Neuronal stem cell (in vitro differentiated cells): ENCODE measurements at regions not wholly inside any gene's neighbourhood (a gene's known extent, or its start where the extent isn't known, plus 50 kb on each side); places are given as distances from the start of the nearest gene placed in this dataset.

Experiments used
- DNase-seq: peaks from one replicate; pipeline ENCODE4 v3.0.0-alpha.2; 2013; ENCODE audit warnings: low spot score
- H2AFZ ChIP-seq: one replicate; pipeline ENCODE4 v1.6.1; 2013; ENCODE audit warnings: mild to moderate bottlenecking, low read length, inconsistent platforms
- H2AK5ac ChIP-seq: 2 replicates; pipeline ENCODE4 v1.6.1; 2013; ENCODE audit warnings: low read depth, mild to moderate bottlenecking, inconsistent platforms, low read length, moderate library complexity, mixed read lengths
- H2BK120ac ChIP-seq: 2 replicates; pipeline ENCODE4 v1.6.1; 2013; ENCODE audit warnings: low read depth, mild to moderate bottlenecking, inconsistent platforms, low read length, moderate library complexity, mixed read lengths
- H2BK12ac ChIP-seq: one replicate; pipeline ENCODE4 v1.6.1; 2013; ENCODE audit warnings: low read length, inconsistent platforms
- H2BK15ac ChIP-seq: 2 replicates; pipeline ENCODE4 v1.6.1; 2013; ENCODE audit warnings: mild to moderate bottlenecking, low read length, inconsistent platforms, mixed read lengths
- H2BK5ac ChIP-seq: one replicate; pipeline ENCODE4 v1.6.1; 2013; ENCODE audit warnings: inconsistent platforms, mild to moderate bottlenecking, low read length, moderate library complexity
- H3K14ac ChIP-seq: one replicate; pipeline ENCODE4 v1.6.1; 2013; ENCODE audit warnings: low read length, inconsistent platforms
- H3K18ac ChIP-seq: 2 replicates; pipeline ENCODE4 v1.6.1; 2013; ENCODE audit warnings: low read length, inconsistent platforms
- H3K23ac ChIP-seq: 2 replicates; pipeline ENCODE4 v1.6.1; 2013; ENCODE audit warnings: low read depth, mild to moderate bottlenecking, mixed read lengths, low read length, inconsistent platforms; ENCODE audit not compliant: poor library complexity
- H3K27ac ChIP-seq: replicated peaks from 3 replicates; pipeline ENCODE4 v1.5.1; 2013; ENCODE audit warnings: low read length, inconsistent platforms
- H3K27me3 ChIP-seq, 3 experiments: 2 replicates each; pipeline ENCODE4 v1.6.1; 2013; ENCODE audit warnings: low read length in 3 of 3, mild to moderate bottlenecking in 2 of 3, inconsistent platforms in 1 of 3, low read depth in 1 of 3, mixed read lengths in 1 of 3, moderate library complexity in 1 of 3; ENCODE audit not compliant: control insufficient read depth in 3 of 3, insufficient read depth in 3 of 3
- H3K36me3 ChIP-seq, 2 donors: replicated peaks in 1 of 2; 2 replicates each; pipeline ENCODE4 v1.6.1; 2013; ENCODE audit warnings: low read length in 2 of 2; ENCODE audit not compliant: control insufficient read depth in 2 of 2, insufficient read depth in 2 of 2
- H3K4ac ChIP-seq: 2 replicates; pipeline ENCODE4 v1.6.1; 2013; ENCODE audit warnings: inconsistent platforms, mild to moderate bottlenecking, low read length, moderate library complexity
- H3K4me1 ChIP-seq, 2 donors: 1 replicate in 1 of 2; 2 replicates in 1 of 2; pipeline ENCODE4 v1.6.1; 2013; ENCODE audit warnings: low read length in 2 of 2, low read depth in 1 of 2; ENCODE audit not compliant: control insufficient read depth in 2 of 2, insufficient read depth in 1 of 2
- H3K4me2 ChIP-seq: one replicate; pipeline ENCODE4 v1.6.1; 2013; ENCODE audit warnings: mild to moderate bottlenecking, low read length, inconsistent platforms; ENCODE audit not compliant: insufficient read depth, poor library complexity, severe bottlenecking
- H3K4me3 ChIP-seq, 2 donors: 2 replicates each; pipeline ENCODE4 v1.5.1; 2013; ENCODE audit warnings: low read length in 2 of 2, mild to moderate bottlenecking in 2 of 2, inconsistent platforms in 1 of 2, moderate library complexity in 1 of 2
- H3K79me1 ChIP-seq: one replicate; pipeline ENCODE4 v1.6.1; 2013; ENCODE audit warnings: low read depth, mild to moderate bottlenecking, inconsistent platforms, low read length, moderate library complexity
- H3K9ac ChIP-seq: one replicate; pipeline ENCODE4 v1.6.1; 2013; ENCODE audit warnings: mild to moderate bottlenecking, low read depth, low read length, inconsistent platforms; ENCODE audit not compliant: poor library complexity
- H3K9me3 ChIP-seq, 2 donors: replicated peaks in 1 of 2; 2 replicates each; pipeline versions ENCODE3 to v1.6.1; 2013; ENCODE audit warnings: low read length in 2 of 2, mild to moderate bottlenecking in 2 of 2, inconsistent platforms in 1 of 2, low read depth in 1 of 2, mixed read lengths in 1 of 2, moderate library complexity in 1 of 2; ENCODE audit not compliant: control insufficient read depth in 2 of 2, insufficient read depth in 1 of 2
- H4K8ac ChIP-seq: one replicate; pipeline ENCODE4 v1.6.1; 2013; ENCODE audit warnings: low read depth, mild to moderate bottlenecking, inconsistent platforms, low read length, moderate library complexity
- H4K91ac ChIP-seq: one replicate; pipeline ENCODE4 v1.6.1; 2013; ENCODE audit warnings: low read length, low read depth, mild to moderate bottlenecking, inconsistent platforms; ENCODE audit not compliant: poor library complexity
- WGBS, 2 donors: extraction: QIAGEN DNeasy Blood & Tissue Kit; methylation state at CpG; one replicate each; pipeline ENCODE4 v1.1.7; 2013; ENCODE audit warnings: missing lambda C conversion rate in 2 of 2, mixed read lengths in 1 of 2; ENCODE audit not compliant: insufficient read length in 2 of 2, insufficient replicate concordance in 1 of 2; ENCODE audit errors: extremely low coverage in 2 of 2; 5-methylcytosine and 5-hydroxymethylcytosine counted together

DNA sequence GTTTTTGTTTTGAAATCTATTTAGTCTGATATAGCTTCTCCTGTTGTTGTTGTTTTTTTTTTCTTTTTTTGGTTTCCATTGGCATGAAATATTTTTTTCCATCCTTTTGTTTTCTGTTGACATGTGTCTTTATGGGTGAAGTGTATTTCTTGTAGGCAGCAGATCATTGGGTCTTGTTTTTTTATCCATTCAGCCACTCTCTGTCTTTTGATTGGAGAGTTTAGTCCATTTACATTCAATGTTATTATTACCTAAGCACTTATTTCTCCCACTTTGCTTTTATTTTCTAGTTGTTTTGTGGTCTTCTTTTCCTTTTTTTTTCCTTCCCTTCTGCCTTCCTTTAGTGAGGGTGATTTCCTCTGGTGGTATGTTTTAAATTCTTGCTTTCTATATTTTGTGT lies 193.6 kb upstream of the TMEM260 start:
- Histone ChIP-seq H3K27ac (no peak overlapping the region), H3K23ac (no peak overlapping the region), H2BK15ac (no peak overlapping the region), H3K4me1 (peaks cover 0 to 4% of the 10 kb centered on the region in 2 donors), H2BK12ac (no peak overlapping the region), H3K4me3 (no peak overlapping the region), H3K18ac (no peak overlapping the region), H2AK5ac (no peak overlapping the region), H3K36me3 (no peaks in the 10 kb centered on the region), H2BK5ac (no peak overlapping the region), H3K79me1 (no peaks in the 10 kb centered on the region), H3K9ac (no peak overlapping the region), H3K14ac (no peak overlapping the region), H3K4me2 (no peak overlapping the region), H4K91ac (no peak overlapping the region), H3K27me3 (no peaks in the 10 kb centered on the region), H3K9me3 (peaks cover 0 to 2% of the 10 kb centered on the region in 2 donors), H3K4ac (no peak overlapping the region), H2BK120ac (no peak overlapping the region), H4K8ac (no peak overlapping the region), H2AFZ (no peak overlapping the region)
- no peak for DNase-seq

DNA sequence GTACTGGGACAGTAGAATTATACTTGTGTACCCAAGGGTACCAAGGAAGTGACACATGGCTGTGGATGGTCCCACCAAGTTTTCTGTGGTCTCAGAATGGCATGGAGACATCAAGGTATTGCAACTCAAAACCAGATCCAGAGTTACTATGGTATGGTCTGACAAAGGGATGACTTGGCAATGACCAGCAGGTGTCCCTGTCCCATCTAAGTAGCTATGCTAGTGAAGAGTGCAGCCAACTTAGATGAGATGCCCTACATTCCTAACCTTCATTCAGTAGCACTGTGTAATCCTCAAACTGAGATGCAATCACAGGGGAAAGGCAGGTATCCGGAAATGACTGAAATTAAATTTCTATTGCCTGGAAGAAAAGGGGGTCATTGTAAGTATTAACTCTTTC lies 188.7 kb upstream of the TMEM260 start:
- Histone ChIP-seq H2AFZ (no peak overlapping the region), H3K23ac (no peak overlapping the region), H2BK12ac (no peak overlapping the region), H3K4me3 (no peak overlapping the region), H3K27ac (no peak overlapping the region), H3K18ac (no peak overlapping the region), H3K79me1 (no peaks in the 10 kb centered on the region), H2AK5ac (no peak overlapping the region), H3K9ac (no peak overlapping the region), H2BK120ac (no peak overlapping the region), H3K27me3 (no peaks in the 10 kb centered on the region), H2BK5ac (no peak overlapping the region), H3K9me3 (no peaks in the 10 kb centered on the region), H4K8ac (no peak overlapping the region), H2BK15ac (no peak overlapping the region), H3K36me3 (no peaks in the 10 kb centered on the region), H3K4ac (no peak overlapping the region), H3K4me2 (no peak overlapping the region), H4K91ac (no peak overlapping the region), H3K14ac (no peak overlapping the region), H3K4me1 (peaks cover 0 to 4% of the 10 kb centered on the region in 2 donors)
- WGBS, 2 donors, result no CpG with 5 or more reads among the region's 1 CpG
- no peak for DNase-seq

DNA sequence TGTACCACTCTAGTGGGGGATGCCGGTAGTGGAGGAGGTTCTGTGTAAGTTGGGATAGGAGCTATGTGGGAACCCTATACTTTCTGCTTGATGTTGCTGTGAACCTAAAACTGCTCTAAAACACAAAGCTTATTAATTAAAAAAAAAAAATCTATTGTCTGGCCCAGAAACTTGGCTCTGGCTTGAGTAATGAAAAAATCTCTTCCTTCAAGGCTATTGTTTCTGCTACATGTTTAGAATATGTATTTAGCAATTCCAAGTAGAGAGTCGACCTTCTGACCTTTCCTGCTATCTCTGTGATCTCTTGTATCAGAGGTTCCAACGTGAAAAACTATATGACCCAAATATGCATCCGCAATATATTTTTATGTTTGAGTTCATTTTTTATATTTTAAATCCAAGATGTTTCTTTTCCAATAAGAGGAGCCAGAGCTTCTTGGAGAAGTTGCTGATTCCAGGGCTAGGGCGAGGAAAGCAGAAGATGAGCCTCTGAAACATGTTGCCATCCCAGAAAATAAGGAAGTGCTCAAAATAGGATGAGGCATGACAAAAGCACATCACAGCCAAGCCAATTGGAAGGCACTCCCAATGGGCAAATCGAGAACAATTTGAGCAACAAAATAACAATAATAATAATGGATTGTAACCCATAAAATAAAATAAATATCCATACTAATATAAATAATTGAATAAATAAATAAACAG lies 184.6 kb upstream of the TMEM260 start:
- H2BK15ac ChIP-seq, result no peak overlapping the region

DNA sequence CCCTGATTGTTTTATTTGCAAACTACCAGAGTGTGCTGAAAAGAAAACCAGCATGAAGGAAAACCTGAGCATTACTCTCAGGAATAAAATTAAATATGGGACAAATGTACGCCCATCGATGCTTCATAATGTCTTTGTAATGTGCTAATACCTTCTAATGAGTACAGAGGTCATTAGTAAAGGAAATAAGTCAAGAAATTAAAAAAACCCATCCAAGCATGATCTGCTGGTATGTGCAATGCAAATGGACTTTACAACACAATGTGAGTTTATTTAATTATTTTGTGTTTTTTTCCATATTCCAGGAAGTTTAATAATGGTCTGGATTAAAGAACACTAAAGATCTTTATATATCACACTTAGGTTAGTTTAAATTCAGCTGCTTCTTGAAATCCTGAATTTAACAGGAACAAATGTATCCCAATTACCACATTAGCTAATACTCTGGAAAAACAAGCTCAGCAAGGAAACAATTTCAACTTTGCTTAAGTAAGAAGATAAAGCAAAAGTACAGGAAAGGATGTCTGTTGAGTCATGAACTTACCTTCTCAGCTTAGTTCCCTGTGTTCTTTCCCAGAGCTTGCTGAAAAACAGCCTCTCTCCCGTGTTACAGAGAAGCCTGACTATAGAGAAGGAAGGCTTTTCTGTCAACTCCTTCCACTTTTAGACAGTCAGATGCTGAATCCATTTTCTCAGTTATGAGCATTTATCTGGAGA lies 179.3 kb upstream of the TMEM260 start:
- Histone ChIP-seq H2BK120ac (no peak overlapping the region), H3K27ac (no peak overlapping the region), H4K8ac (no peak overlapping the region), H3K9me3 (no peaks in the 10 kb centered on the region), H2BK15ac (no peak overlapping the region), H2AK5ac (no peak overlapping the region), H3K23ac (no peak overlapping the region), H3K4me3 (no peak overlapping the region), H2BK12ac (no peak overlapping the region), H3K27me3 (no peaks in the 10 kb centered on the region), H3K36me3 (no peaks in the 10 kb centered on the region), H3K9ac (no peak overlapping the region), H3K4me2 (no peak overlapping the region), H3K18ac (no peak overlapping the region), H4K91ac (no peak overlapping the region), H3K79me1 (no peaks in the 10 kb centered on the region), H2AFZ (no peak overlapping the region), H2BK5ac (no peak overlapping the region), H3K14ac (no peak overlapping the region), H3K4ac (no peak overlapping the region), H3K4me1 (no peaks in the 10 kb centered on the region)
- no CpG with 5 or more reads among the region's 3 CpGs for WGBS, 2 donors
- no peak for DNase-seq

More for the DNA sequence above, 184.6 kb upstream of the TMEM260 start:
- H4K91ac ChIP-seq, result no peak overlapping the region
- no peaks in the 10 kb centered on the region for H3K79me1 ChIP-seq
- no peak overlapping the region for H3K4me3 ChIP-seq
- no peak overlapping the region for H2AFZ ChIP-seq
- H3K4me2 ChIP-seq, result no peak overlapping the region
- no peak overlapping the region for H3K27ac ChIP-seq
- no peak overlapping the region for H4K8ac ChIP-seq
- H2BK5ac ChIP-seq, result no peak overlapping the region
- no peaks in the 10 kb centered on the region for H3K36me3 ChIP-seq
- no peaks in the 10 kb centered on the region for H3K4me1 ChIP-seq
- H3K14ac ChIP-seq, result no peak overlapping the region
- H3K23ac ChIP-seq, result no peak overlapping the region
- H2AK5ac ChIP-seq, result no peak overlapping the region
- DNase-seq, result no peak
- H2BK12ac ChIP-seq, result no peak overlapping the region
- H3K27me3 ChIP-seq, result no peaks in the 10 kb centered on the region
- H3K9me3 ChIP-seq, result no peaks in the 10 kb centered on the region
- H2BK120ac ChIP-seq, result no peak overlapping the region
- H3K18ac ChIP-seq, result no peak overlapping the region
- H3K9ac ChIP-seq, result no peak overlapping the region
- no CpG with 5 or more reads among the region's 6 CpGs for WGBS, 2 donors
- H3K4ac ChIP-seq, result no peak overlapping the region
